Progenitor cell of endocrine pancreas (in vitro differentiated cells): ENCODE measurements at regions not wholly inside any gene's neighbourhood (a gene's known extent, or its start where the extent isn't known, plus 50 kb on each side); places are given as distances from the start of the nearest gene placed in this dataset.

Experiments
- DNase-seq: peaks from one replicate; pipeline ENCODE4 v3.0.0; 2021; ENCODE audit warnings: low spot score; ENCODE audit not compliant: unreplicated experiment
- H3K27ac Mint-ChIP-seq: 2 replicates; pipeline ENCODE4 v1.8.0; 2021; ENCODE audit warnings: mild to moderate bottlenecking, moderate library complexity, mixed read lengths
- H3K27me3 Mint-ChIP-seq: 2 replicates; pipeline ENCODE4 v1.8.0; 2021; ENCODE audit warnings: mixed read lengths
- H3K36me3 Mint-ChIP-seq: 2 replicates; pipeline ENCODE4 v1.8.0; 2022; ENCODE audit warnings: mixed read lengths; ENCODE audit not compliant: insufficient read depth
- H3K4me1 Mint-ChIP-seq: 2 replicates; pipeline ENCODE4 v1.8.0; 2021; ENCODE audit warnings: low read depth, mixed read lengths
- H3K4me3 Mint-ChIP-seq: 2 replicates; pipeline ENCODE4 v1.8.0; 2021; ENCODE audit warnings: low read depth, mild to moderate bottlenecking, moderate library complexity, mixed read lengths
- H3K9me3 Mint-ChIP-seq: 2 replicates; pipeline ENCODE4 v1.8.0; 2021; ENCODE audit warnings: low read depth, mixed read lengths
- CTCF ChIP-seq: fragments of 200-600 bp; sonication (generic); IDR thresholded peaks from one replicate; pipeline ENCODE4 v1.5.0; 2021; ENCODE audit warnings: antibody characterized with exemption, mild to moderate bottlenecking; ENCODE audit not compliant: unreplicated experiment

- Mint-ChIP-seq H3K4me1 (peaks cover 3% of the 10 kb centered on the region), H3K27ac (no peak overlapping the region), H3K9me3 (no peaks in the 10 kb centered on the region), H3K36me3 (no peaks in the 10 kb centered on the region), H3K27me3 (no peaks in the 10 kb centered on the region), H3K4me3 (no peak overlapping the region)
- no peak for TF ChIP-seq CTCF
- DNase-seq, result no peak
Measured at GRCh38 chr4:20196476-20196875, 55.2 kb upstream of the SLIT2 start.

- no peak overlapping the region for H3K27ac Mint-ChIP-seq
- H3K4me3 Mint-ChIP-seq, result no peak overlapping the region
- no peak for DNase-seq
- H3K4me1 Mint-ChIP-seq, result peaks cover 3% of the 10 kb centered on the region
- H3K9me3 Mint-ChIP-seq, result no peaks in the 10 kb centered on the region
- H3K27me3 Mint-ChIP-seq, result no peaks in the 10 kb centered on the region
- no peaks in the 10 kb centered on the region for H3K36me3 Mint-ChIP-seq
- no peak for TF ChIP-seq CTCF
Measured at GRCh38 chr4:20195071-20195885, 56.4 kb upstream of the SLIT2 start.

GRCh38 chr4:20194123-20195013, 57.3 kb upstream of the SLIT2 start:
- Mint-ChIP-seq H3K4me3 (no peak overlapping the region), H3K9me3 (peaks cover 7% of the 10 kb centered on the region), H3K4me1 (peaks cover 3% of the 10 kb centered on the region), H3K27me3 (no peaks in the 10 kb centered on the region), H3K36me3 (no peaks in the 10 kb centered on the region), H3K27ac (no peak overlapping the region)
- no peak for TF ChIP-seq CTCF
- no peak for DNase-seq

- Mint-ChIP-seq H3K9me3 (peaks cover 7% of the 10 kb centered on the region), H3K4me3 (no peak overlapping the region), H3K27ac (no peak overlapping the region), H3K4me1 (peaks cover 3% of the 10 kb centered on the region), H3K36me3 (no peaks in the 10 kb centered on the region), H3K27me3 (no peaks in the 10 kb centered on the region)
- TF ChIP-seq CTCF, result no peak
- no peak for DNase-seq
Measured at GRCh38 chr4:20193141-20193936, 58.4 kb upstream of the SLIT2 start.

GRCh38 chr4:20192736-20193135, 59.0 kb upstream of the SLIT2 start:
- Mint-ChIP-seq H3K27me3 (no peaks in the 10 kb centered on the region), H3K36me3 (no peaks in the 10 kb centered on the region), H3K9me3 (peaks cover 7% of the 10 kb centered on the region), H3K27ac (no peak overlapping the region), H3K4me3 (no peak overlapping the region), H3K4me1 (peaks cover 3% of the 10 kb centered on the region)
- no peak for TF ChIP-seq CTCF
- DNase-seq, result no peak
